ENCODE measurements at regions not wholly inside any gene's neighbourhood (a gene's known extent, or its start where the extent isn't known, plus 50 kb on each side); places are given as distances from the start of the nearest gene placed in this dataset.
A peak's percentile ranks its signal among the peaks of the same experiment; 100 is the strongest.

GRCh38 chr17:77420804-77421629 lies 280.2 kb downstream of the SEC14L1 start (continued):
- no peak for TF ChIP-seq ZNF174 (CRISPR knock-in tag; IDR thresholded peaks at IDR 0.05)
- no peak for TF ChIP-seq HMG20A (CRISPR knock-in tag; conservative IDR thresholded peaks at IDR 0.05)
- no peak for TF ChIP-seq IRF1 (CRISPR knock-in tag; IDR thresholded peaks at IDR 0.05; ENCODE audit: borderline replicate concordance)
- no peak for TF ChIP-seq ZSCAN32 (CRISPR knock-in tag; IDR thresholded peaks at IDR 0.05)
- no peak for TF ChIP-seq ZKSCAN3 (CRISPR knock-in tag; IDR thresholded peaks at IDR 0.05)
- TF ChIP-seq FOXP4 (CRISPR knock-in tag; IDR thresholded peaks at IDR 0.05; ENCODE audit: borderline replicate concordance) = 0 out of 2 replicates have a peak, but pooled peaks have one; percentile 24
- TF ChIP-seq SFPQ (IDR thresholded peaks at IDR 0.05; ENCODE audit: low read depth, low read length) = no peak
- TF ChIP-seq TEAD2 (tag; IDR thresholded peaks at IDR 0.05) = no peak
- no peak for TF ChIP-seq NFYB (IDR thresholded peaks at IDR 0.05; ENCODE audit: extremely low read depth, insufficient read length)
- TF ChIP-seq FOXO4 (CRISPR knock-in tag; IDR thresholded peaks at IDR 0.05) = no peak
- peak; percentile 11; the same call in 1 of the 2 replicates for TF ChIP-seq ATF7 (IDR thresholded peaks at IDR 0.05)
- TF ChIP-seq WHSC1 (IDR thresholded peaks at IDR 0.05; ENCODE audit: low read length) = no peak
- TF ChIP-seq HMG20B (CRISPR knock-in tag; IDR thresholded peaks at IDR 0.05) = no peak
- TF ChIP-seq HDAC2 (IDR thresholded peaks at IDR 0.05) = peak; percentile 69; the same call in 1 of the 2 replicates
- no peak for TF ChIP-seq CBX5 (IDR thresholded peaks at IDR 0.05; ENCODE audit: borderline replicate concordance, low read depth)
- TF ChIP-seq TSHZ1 (CRISPR knock-in tag; IDR thresholded peaks at IDR 0.05) = no peak
- no peak for TF ChIP-seq RB1 (IDR thresholded peaks at IDR 0.05; ENCODE audit: low read depth)
- no peak for TF ChIP-seq KLF6 (CRISPR knock-in tag; IDR thresholded peaks at IDR 0.05; ENCODE audit: borderline replicate concordance)
- no peak for TF ChIP-seq ZSCAN29 (IDR thresholded peaks at IDR 0.05)
